ENCODE measurements at regions not wholly inside any gene's neighbourhood (a gene's known extent, or its start where the extent isn't known, plus 50 kb on each side); places are given as distances from the start of the nearest gene placed in this dataset.
A peak's percentile ranks its signal among the peaks of the same experiment; 100 is the strongest.

DNA sequence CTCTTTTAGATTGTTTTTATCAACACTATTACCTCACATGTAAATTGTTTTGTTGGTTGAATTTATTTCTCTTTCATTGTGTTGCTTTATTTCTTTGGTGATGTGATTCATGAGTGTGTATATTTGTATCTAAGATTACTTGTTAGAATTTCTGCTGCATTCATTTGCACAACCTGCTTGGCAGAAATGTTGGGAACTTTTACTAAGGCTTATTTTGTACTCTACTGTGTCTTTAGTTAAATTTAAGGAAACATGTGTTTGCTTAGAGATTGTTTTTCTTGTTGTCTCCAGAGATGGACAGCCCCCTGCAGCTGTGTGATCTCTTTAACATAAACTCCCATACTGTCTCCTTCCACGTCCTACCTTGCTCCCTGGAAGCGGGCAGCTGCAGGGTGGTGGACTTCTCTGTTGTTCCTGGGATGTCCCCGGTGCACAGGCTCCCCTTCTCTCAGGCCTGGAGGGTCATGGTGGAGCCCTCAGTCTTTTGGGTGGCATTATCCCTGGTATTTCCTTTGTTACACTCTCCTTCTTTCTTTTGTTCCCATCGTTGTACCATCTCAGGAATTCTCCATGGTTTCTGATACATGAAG lies 212.0 kb upstream of the SPRY2 start:
- H3K36me3 Mint-ChIP-seq (ENCODE audit: low read depth), result no peaks in the 10 kb centered on the region
- H3K4me3 ChIP-seq, result no peak overlapping the region
- H4K20me1 ChIP-seq (replicated peaks; ENCODE audit: insufficient read depth), result no peaks in the 10 kb centered on the region
- peak; percentile 54 for ATAC-seq
- H3K9me2 ChIP-seq (ENCODE audit: insufficient read depth), result no peaks in the 10 kb centered on the region
- DNase-seq (ENCODE audit: low spot score), result no peak
- H3K27ac ChIP-seq (ENCODE audit: low read depth), result no peak overlapping the region
- no peaks in the 10 kb centered on the region for H3K9me3 Mint-ChIP-seq
- H3K4me2 ChIP-seq, result no peak overlapping the region
- TF ChIP-seq POLR2AphosphoS5 (IDR thresholded peaks at IDR 0.05; ENCODE audit: low read depth) (no peak), EZH2 (IDR thresholded peaks at IDR 0.05; ENCODE audit: low read depth, unreplicated experiment) (no peak), ETS1 (IDR thresholded peaks at IDR 0.05) (no peak), EZH2phosphoT487 (IDR thresholded peaks at IDR 0.05; ENCODE audit: unreplicated experiment) (no peak), NANOG (IDR thresholded peaks at IDR 0.05; ENCODE audit: borderline replicate concordance) (no peak), JUNB (IDR thresholded peaks at IDR 0.05; ENCODE audit: unreplicated experiment) (no peak), CTCF (conservative IDR thresholded peaks at IDR 0.05; ENCODE audit: low read depth in 2 of 2) (no peak), ZNF114 (CRISPR knock-in tag; IDR thresholded peaks at IDR 0.05) (no peak), ZNF331 (CRISPR knock-in tag; IDR thresholded peaks at IDR 0.05; ENCODE audit: low read depth) (no peak), STAT1 (IDR thresholded peaks at IDR 0.05; ENCODE audit: unreplicated experiment) (no peak), CREB1 (CRISPR knock-in tag; IDR thresholded peaks at IDR 0.05; ENCODE audit: low read depth) (no peak)
- TF ChIP-seq, protein P1, sequence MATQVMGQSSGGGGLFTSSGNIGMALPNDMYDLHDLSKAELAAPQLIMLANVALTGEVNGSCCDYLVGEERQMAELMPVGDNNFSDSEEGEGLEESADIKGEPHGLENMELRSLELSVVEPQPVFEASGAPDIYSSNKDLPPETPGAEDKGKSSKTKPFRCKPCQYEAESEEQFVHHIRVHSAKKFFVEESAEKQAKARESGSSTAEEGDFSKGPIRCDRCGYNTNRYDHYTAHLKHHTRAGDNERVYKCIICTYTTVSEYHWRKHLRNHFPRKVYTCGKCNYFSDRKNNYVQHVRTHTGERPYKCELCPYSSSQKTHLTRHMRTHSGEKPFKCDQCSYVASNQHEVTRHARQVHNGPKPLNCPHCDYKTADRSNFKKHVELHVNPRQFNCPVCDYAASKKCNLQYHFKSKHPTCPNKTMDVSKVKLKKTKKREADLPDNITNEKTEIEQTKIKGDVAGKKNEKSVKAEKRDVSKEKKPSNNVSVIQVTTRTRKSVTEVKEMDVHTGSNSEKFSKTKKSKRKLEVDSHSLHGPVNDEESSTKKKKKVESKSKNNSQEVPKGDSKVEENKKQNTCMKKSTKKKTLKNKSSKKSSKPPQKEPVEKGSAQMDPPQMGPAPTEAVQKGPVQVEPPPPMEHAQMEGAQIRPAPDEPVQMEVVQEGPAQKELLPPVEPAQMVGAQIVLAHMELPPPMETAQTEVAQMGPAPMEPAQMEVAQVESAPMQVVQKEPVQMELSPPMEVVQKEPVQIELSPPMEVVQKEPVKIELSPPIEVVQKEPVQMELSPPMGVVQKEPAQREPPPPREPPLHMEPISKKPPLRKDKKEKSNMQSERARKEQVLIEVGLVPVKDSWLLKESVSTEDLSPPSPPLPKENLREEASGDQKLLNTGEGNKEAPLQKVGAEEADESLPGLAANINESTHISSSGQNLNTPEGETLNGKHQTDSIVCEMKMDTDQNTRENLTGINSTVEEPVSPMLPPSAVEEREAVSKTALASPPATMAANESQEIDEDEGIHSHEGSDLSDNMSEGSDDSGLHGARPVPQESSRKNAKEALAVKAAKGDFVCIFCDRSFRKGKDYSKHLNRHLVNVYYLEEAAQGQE (IDR thresholded peaks at IDR 0.05; ENCODE audit: unreplicated experiment), result no peak
- TF ChIP-seq, protein P2, sequence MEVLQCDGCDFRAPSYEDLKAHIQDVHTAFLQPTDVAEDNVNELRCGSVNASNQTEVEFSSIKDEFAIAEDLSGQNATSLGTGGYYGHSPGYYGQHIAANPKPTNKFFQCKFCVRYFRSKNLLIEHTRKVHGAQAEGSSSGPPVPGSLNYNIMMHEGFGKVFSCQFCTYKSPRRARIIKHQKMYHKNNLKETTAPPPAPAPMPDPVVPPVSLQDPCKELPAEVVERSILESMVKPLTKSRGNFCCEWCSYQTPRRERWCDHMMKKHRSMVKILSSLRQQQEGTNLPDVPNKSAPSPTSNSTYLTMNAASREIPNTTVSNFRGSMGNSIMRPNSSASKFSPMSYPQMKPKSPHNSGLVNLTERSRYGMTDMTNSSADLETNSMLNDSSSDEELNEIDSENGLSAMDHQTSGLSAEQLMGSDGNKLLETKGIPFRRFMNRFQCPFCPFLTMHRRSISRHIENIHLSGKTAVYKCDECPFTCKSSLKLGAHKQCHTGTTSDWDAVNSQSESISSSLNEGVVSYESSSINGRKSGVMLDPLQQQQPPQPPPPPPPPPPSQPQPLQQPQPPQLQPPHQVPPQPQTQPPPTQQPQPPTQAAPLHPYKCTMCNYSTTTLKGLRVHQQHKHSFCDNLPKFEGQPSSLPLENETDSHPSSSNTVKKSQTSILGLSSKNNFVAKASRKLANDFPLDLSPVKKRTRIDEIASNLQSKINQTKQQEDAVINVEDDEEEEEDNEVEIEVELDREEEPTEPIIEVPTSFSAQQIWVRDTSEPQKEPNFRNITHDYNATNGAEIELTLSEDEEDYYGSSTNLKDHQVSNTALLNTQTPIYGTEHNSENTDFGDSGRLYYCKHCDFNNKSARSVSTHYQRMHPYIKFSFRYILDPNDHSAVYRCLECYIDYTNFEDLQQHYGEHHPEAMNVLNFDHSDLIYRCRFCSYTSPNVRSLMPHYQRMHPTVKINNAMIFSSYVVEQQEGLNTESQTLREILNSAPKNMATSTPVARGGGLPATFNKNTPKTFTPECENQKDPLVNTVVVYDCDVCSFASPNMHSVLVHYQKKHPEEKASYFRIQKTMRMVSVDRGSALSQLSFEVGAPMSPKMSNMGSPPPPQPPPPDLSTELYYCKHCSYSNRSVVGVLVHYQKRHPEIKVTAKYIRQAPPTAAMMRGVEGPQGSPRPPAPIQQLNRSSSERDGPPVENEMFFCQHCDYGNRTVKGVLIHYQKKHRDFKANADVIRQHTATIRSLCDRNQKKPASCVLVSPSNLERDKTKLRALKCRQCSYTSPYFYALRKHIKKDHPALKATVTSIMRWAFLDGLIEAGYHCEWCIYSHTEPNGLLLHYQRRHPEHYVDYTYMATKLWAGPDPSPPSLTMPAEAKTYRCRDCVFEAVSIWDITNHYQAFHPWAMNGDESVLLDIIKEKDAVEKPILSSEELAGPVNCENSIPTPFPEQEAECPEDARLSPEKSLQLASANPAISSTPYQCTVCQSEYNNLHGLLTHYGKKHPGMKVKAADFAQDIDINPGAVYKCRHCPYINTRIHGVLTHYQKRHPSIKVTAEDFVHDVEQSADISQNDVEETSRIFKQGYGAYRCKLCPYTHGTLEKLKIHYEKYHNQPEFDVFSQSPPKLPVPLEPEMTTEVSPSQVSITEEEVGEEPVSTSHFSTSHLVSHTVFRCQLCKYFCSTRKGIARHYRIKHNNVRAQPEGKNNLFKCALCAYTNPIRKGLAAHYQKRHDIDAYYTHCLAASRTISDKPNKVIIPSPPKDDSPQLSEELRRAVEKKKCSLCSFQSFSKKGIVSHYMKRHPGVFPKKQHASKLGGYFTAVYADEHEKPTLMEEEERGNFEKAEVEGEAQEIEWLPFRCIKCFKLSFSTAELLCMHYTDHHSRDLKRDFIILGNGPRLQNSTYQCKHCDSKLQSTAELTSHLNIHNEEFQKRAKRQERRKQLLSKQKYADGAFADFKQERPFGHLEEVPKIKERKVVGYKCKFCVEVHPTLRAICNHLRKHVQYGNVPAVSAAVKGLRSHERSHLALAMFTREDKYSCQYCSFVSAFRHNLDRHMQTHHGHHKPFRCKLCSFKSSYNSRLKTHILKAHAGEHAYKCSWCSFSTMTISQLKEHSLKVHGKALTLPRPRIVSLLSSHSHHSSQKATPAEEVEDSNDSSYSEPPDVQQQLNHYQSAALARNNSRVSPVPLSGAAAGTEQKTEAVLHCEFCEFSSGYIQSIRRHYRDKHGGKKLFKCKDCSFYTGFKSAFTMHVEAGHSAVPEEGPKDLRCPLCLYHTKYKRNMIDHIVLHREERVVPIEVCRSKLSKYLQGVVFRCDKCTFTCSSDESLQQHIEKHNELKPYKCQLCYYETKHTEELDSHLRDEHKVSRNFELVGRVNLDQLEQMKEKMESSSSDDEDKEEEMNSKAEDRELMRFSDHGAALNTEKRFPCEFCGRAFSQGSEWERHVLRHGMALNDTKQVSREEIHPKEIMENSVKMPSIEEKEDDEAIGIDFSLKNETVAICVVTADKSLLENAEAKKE (CRISPR knock-in tag; IDR thresholded peaks at IDR 0.05), result no peak
- peaks cover 8% of the 10 kb centered on the region for H3K4me1 ChIP-seq (ENCODE audit: insufficient read depth)
- H3K36me3 ChIP-seq (ENCODE audit: insufficient read depth), result no peaks in the 10 kb centered on the region
- peak overlapping the region; percentile 57; the same call in 1 of the 2 replicates for H2AFZ ChIP-seq
- H3F3A ChIP-seq (replicated peaks; ENCODE audit: low read depth), result no peaks in the 10 kb centered on the region
- no peaks in the 10 kb centered on the region for H3K27me3 Mint-ChIP-seq (ENCODE audit: insufficient read depth, low read depth, poor library complexity)
- H3K79me2 ChIP-seq (replicated peaks; ENCODE audit: insufficient read depth), result no peaks in the 10 kb centered on the region
- H3K4me3 Mint-ChIP-seq, result no peak overlapping the region
- 0 out of 2 replicates have a peak overlapping the region, but pooled peaks have one; percentile 43 for H3K27ac Mint-ChIP-seq
- peaks cover 13% of the 10 kb centered on the region for H3K4me1 Mint-ChIP-seq
- H3K27me3 ChIP-seq (ENCODE audit: insufficient read depth), result no peaks in the 10 kb centered on the region
